GM12878 (cell line): ENCODE measurements at regions not wholly inside any gene's neighbourhood (a gene's known extent, or its start where the extent isn't known, plus 50 kb on each side); places are given as distances from the start of the nearest gene placed in this dataset.

ENCODE experiments used
- ATAC-seq: fragments of 200-7000 bp; cut with Tn5 transposase; 3 replicates; pipeline ENCODE4 v1.9.1; 2020; ENCODE audit warnings: mild to moderate bottlenecking, moderate library complexity
- BruUV-seq: library from RNA; stranded (reverse); fragments of 400-500 nt; replicated peaks from 2 replicates; lab custom pipeline; 2021; lab: Mats Ljungman, UMichigan
- CTCF ChIA-PET: fragments of 300-600 bp; sonication (Branson Sonifier 250); formaldehyde crosslinking; extraction: SDS; loops from one replicate; lab custom pipeline; 2021; ENCODE audit warnings: inconsistent platforms; lab: Yijun Ruan, JAX
- POLR2A ChIA-PET: fragments of 350-600 bp; formaldehyde crosslinking; extraction: SDS; loops from one replicate; lab custom pipeline; 2021; ENCODE audit warnings: inconsistent platforms; lab: Charles Lee
- RAD21 ChIA-PET: fragments of 300-600 bp; sonication (Branson Sonifier 250); formaldehyde crosslinking; loops from one replicate; lab custom pipeline; 2023; ENCODE audit warnings: antibody characterized with exemption; ENCODE audit not compliant: unreplicated experiment; lab: Charles Lee
- SMC1A ChIA-PET: fragments of 300-600 bp; sonication (Branson Sonifier 250); formaldehyde crosslinking; loops from one replicate; lab custom pipeline; 2023; ENCODE audit not compliant: unreplicated experiment, uncharacterized antibody; lab: Charles Lee
- DNase-seq: peaks from one replicate; pipeline ENCODE4 v3.0.0-alpha.2; 2011; ENCODE audit warnings: low read depth, low spot score
- FAIRE-seq: peaks from 3 replicates; lab custom pipeline; 2011; peaks lifted over from hg19 to GRCh38; lab: Jason Lieb, UNC
- H2AFZ ChIP-seq: 2 replicates; pipeline ENCODE4 v1.6.0; 2011; ENCODE audit warnings: low read depth, low read length, control low read depth; ENCODE audit not compliant: control insufficient read depth
- H3K27ac ChIP-seq: 2 replicates; pipeline ENCODE4 v1.5.1; 2011; ENCODE audit warnings: control low read depth; ENCODE audit not compliant: control insufficient read depth, insufficient read depth
- H3K27me3 ChIP-seq, 2 experiments: replicated peaks in 1 of 2; 2 replicates each; pipeline versions ENCODE4 v1.6.0 to v1.6.1; 2011; ENCODE audit warnings: low read length in 1 of 2; ENCODE audit not compliant: control insufficient read depth in 2 of 2, insufficient read depth in 2 of 2
- H3K36me3 ChIP-seq, 2 experiments: 2 replicates each; pipeline ENCODE4 v1.5.1; 2011; ENCODE audit warnings: low read length in 1 of 2; ENCODE audit not compliant: control insufficient read depth in 2 of 2, insufficient read depth in 2 of 2
- H3K4me1 ChIP-seq: 2 replicates; pipeline ENCODE4 v1.6.1; 2011; ENCODE audit warnings: mild to moderate bottlenecking, low read length, moderate library complexity, mixed read lengths; ENCODE audit not compliant: control insufficient read depth, insufficient read depth
- H3K4me2 ChIP-seq: 2 replicates; pipeline ENCODE4 v1.6.0; 2011; ENCODE audit warnings: control low read depth; ENCODE audit not compliant: control insufficient read depth, insufficient read depth
- H3K4me3 ChIP-seq: fragments of 200-600 bp; sonication (generic); 2 replicates; pipeline ENCODE4 v1.5.1; 2016
- H3K79me2 ChIP-seq: 2 replicates; pipeline ENCODE4 v1.6.0; 2011; ENCODE audit warnings: low read length; ENCODE audit not compliant: control insufficient read depth, insufficient read depth
- H3K9ac ChIP-seq: 2 replicates; pipeline ENCODE4 v1.8.0; 2011; ENCODE audit warnings: low read length, control low read depth, mixed read lengths; ENCODE audit not compliant: control insufficient read depth, insufficient read depth
- H3K9me3 ChIP-seq: replicated peaks from 3 replicates; pipeline ENCODE4 v1.5.1; 2011; ENCODE audit warnings: mild to moderate bottlenecking, low read length; ENCODE audit not compliant: control insufficient read depth, insufficient read depth
- H4K20me1 ChIP-seq: 2 replicates; pipeline ENCODE4 v1.6.0; 2011; ENCODE audit not compliant: control insufficient read depth, insufficient read depth
- HCFC1 ChIP-seq: fragments of 150-350 bp; IDR thresholded peaks from 2 replicates; pipeline ENCODE4 v1.6.1; 2014; ENCODE audit warnings: low read length
- PML ChIP-seq: IDR thresholded peaks from 2 replicates; pipeline ENCODE4 v1.6.1; 2012; ENCODE audit warnings: low read length, inconsistent platforms
- WGBS: methylation state at CpG from one replicate; pipeline ENCODE4 v1.1.6; 2016; ENCODE audit warnings: low lambda C conversion rate; ENCODE audit not compliant: insufficient replicate concordance, insufficient coverage; ENCODE audit errors: missing lambda C conversion rate; 5-methylcytosine and 5-hydroxymethylcytosine counted together
- in situ Hi-C: fragments of 300-500 bp; cut with MboI; formaldehyde crosslinking; loops from 9 replicates; pipeline ENCODE4 v1.14.3; 2018; ENCODE audit warnings: mixed read lengths
- intact Hi-C: fragments of 100-400 bp; cut with micrococcal nuclease; formaldehyde crosslinking; loops from one replicate; pipeline ENCODE4 v1.14.2; 2022; ENCODE audit not compliant: unreplicated experiment
- TF ChIP-seq, protein P1 (sequence below): fragments of 450-650 bp; IDR thresholded peaks from 2 replicates; pipeline ENCODE4 v1.6.1; 2018; ENCODE audit warnings: borderline replicate concordance, mild to moderate bottlenecking; ENCODE audit not compliant: partially characterized antibody
- TF ChIP-seq, protein P2 (sequence below): IDR thresholded peaks from 2 replicates; pipeline ENCODE4 v1.6.1; 2011; ENCODE audit warnings: borderline replicate concordance, low read depth, mild to moderate bottlenecking, moderate library complexity, low read length; ENCODE audit not compliant: insufficient read depth, poor library complexity, severe bottlenecking
- TF ChIP-seq, protein P3 (sequence below): IDR thresholded peaks from 2 replicates; pipeline ENCODE4 v1.6.1; 2011; ENCODE audit warnings: mild to moderate bottlenecking, low read depth, low read length, moderate library complexity; ENCODE audit not compliant: insufficient replicate concordance
- TF ChIP-seq, protein P4 (sequence below): fragments of 450-650 bp; conservative IDR thresholded peaks from 2 replicates; pipeline ENCODE4 v1.6.1; 2017; ENCODE audit warnings: mild to moderate bottlenecking, moderate library complexity

DNA sequence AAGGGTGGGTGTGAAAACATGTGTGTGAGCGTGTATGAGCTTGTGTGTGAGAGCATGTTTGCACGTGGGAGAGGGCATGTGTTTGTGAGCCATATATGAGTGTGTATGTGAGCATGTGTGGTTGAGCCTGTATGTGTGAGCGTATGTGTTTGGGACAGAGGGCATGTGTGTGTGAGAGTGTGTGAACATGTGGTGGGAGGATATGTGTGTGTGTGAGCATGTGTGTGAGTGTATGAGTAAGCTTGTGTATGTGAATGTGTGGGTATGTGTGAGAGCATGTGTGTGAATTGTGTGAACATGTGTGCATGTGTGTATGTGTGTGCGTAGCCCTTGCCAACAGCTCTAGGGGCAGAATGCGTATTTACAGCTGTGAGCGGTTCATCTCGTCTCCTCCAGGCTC lies 163.0 kb downstream of the TMEM200C start:
- Histone ChIP-seq H3K27me3 (no peaks in the 10 kb centered on the region; a peak in 2 of 4 replicates), H3K4me1 (no peaks in the 10 kb centered on the region), H3K4me3 (no peak overlapping the region), H4K20me1 (no peaks in the 10 kb centered on the region), H3K9me3 (no peaks in the 10 kb centered on the region), H2AFZ (no peak overlapping the region), H3K4me2 (no peak overlapping the region), H3K36me3 (no peaks in the 10 kb centered on the region), H3K27ac (no peak overlapping the region), H3K9ac (no peak overlapping the region), H3K79me2 (no peaks in the 10 kb centered on the region)
- intact Hi-C loops (no loop called here), in situ Hi-C loops (no loop called here)
- no peak for FAIRE-seq
- TF ChIP-seq, protein P1, sequence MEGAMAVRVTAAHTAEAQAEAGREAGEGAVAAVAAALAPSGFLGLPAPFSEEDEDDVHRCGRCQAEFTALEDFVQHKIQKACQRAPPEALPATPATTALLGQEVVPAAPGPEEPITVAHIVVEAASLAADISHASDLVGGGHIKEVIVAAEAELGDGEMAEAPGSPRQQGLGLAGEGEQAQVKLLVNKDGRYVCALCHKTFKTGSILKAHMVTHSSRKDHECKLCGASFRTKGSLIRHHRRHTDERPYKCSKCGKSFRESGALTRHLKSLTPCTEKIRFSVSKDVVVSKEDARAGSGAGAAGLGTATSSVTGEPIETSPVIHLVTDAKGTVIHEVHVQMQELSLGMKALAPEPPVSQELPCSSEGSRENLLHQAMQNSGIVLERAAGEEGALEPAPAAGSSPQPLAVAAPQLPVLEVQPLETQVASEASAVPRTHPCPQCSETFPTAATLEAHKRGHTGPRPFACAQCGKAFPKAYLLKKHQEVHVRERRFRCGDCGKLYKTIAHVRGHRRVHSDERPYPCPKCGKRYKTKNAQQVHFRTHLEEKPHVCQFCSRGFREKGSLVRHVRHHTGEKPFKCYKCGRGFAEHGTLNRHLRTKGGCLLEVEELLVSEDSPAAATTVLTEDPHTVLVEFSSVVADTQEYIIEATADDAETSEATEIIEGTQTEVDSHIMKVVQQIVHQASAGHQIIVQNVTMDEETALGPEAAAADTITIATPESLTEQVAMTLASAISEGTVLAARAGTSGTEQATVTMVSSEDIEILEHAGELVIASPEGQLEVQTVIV = no peak
- TF ChIP-seq, protein P2, sequence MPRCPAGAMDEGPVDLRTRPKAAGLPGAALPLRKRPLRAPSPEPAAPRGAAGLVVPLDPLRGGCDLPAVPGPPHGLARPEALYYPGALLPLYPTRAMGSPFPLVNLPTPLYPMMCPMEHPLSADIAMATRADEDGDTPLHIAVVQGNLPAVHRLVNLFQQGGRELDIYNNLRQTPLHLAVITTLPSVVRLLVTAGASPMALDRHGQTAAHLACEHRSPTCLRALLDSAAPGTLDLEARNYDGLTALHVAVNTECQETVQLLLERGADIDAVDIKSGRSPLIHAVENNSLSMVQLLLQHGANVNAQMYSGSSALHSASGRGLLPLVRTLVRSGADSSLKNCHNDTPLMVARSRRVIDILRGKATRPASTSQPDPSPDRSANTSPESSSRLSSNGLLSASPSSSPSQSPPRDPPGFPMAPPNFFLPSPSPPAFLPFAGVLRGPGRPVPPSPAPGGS = peak; percentile 94
- TF ChIP-seq, protein P3, sequence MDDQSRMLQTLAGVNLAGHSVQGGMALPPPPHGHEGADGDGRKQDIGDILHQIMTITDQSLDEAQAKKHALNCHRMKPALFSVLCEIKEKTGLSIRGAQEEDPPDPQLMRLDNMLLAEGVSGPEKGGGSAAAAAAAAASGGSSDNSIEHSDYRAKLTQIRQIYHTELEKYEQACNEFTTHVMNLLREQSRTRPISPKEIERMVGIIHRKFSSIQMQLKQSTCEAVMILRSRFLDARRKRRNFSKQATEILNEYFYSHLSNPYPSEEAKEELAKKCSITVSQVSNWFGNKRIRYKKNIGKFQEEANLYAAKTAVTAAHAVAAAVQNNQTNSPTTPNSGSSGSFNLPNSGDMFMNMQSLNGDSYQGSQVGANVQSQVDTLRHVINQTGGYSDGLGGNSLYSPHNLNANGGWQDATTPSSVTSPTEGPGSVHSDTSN = peak; percentile 50
- TF ChIP-seq PML = no peak
- TF ChIP-seq, protein P4, sequence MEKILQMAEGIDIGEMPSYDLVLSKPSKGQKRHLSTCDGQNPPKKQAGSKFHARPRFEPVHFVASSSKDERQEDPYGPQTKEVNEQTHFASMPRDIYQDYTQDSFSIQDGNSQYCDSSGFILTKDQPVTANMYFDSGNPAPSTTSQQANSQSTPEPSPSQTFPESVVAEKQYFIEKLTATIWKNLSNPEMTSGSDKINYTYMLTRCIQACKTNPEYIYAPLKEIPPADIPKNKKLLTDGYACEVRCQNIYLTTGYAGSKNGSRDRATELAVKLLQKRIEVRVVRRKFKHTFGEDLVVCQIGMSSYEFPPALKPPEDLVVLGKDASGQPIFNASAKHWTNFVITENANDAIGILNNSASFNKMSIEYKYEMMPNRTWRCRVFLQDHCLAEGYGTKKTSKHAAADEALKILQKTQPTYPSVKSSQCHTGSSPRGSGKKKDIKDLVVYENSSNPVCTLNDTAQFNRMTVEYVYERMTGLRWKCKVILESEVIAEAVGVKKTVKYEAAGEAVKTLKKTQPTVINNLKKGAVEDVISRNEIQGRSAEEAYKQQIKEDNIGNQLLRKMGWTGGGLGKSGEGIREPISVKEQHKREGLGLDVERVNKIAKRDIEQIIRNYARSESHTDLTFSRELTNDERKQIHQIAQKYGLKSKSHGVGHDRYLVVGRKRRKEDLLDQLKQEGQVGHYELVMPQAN = no peak
- no peak for TF ChIP-seq HCFC1
- ChIA-PET POLR2A (no interaction called here), RAD21 (no interaction called here), CTCF (no interaction called here), SMC1A (no interaction called here)
- 28% methylated on average over 7 of the region's 7 CpGs for WGBS
- BruUV-seq = no TSS peak
- DNase-seq = no peak
- no peak for ATAC-seq
